GM21619 (cell line): ENCODE measurements at regions not wholly inside any gene's neighbourhood (a gene's known extent, or its start where the extent isn't known, plus 50 kb on each side); places are given as distances from the start of the nearest gene placed in this dataset.
"Not testable (repeated sequence)": the region's sequence is repeated elsewhere in the genome, so short reads cannot be mapped to it uniquely, and the experiment has no call there.

Experiments
- ATAC-seq: cut with Tn5 transposase; IDR thresholded peaks from one replicate; pipeline ENCODE4 v1.9.1; 2021; ENCODE audit not compliant: unreplicated experiment

GRCh38 chr15:21357056-21357455 is 83.2 kb downstream of the POTEB3 start:
- ATAC-seq, result not testable (repeated sequence)

- not testable (repeated sequence) for ATAC-seq
These were observed 84.4 kb downstream of the POTEB3 start for GRCh38 chr15:21355944-21356343.

- not testable (repeated sequence) for ATAC-seq
These were observed 85.7 kb downstream of the POTEB3 start for GRCh38 chr15:21354597-21354996.

- not testable (repeated sequence) for ATAC-seq
These were observed 87.5 kb downstream of the POTEB3 start for GRCh38 chr15:21352670-21353318.

- not testable (repeated sequence) for ATAC-seq
These were observed 95.3 kb downstream of the POTEB3 start for GRCh38 chr15:21344960-21345359.

- ATAC-seq, result not testable (repeated sequence)
These were observed 95.8 kb downstream of the POTEB3 start for GRCh38 chr15:21344500-21344899.

- ATAC-seq, result not testable (repeated sequence)
These were observed 103.3 kb downstream of the POTEB3 start for GRCh38 chr15:21337028-21337427.

- not testable (repeated sequence) for ATAC-seq
These were observed 115.4 kb downstream of the POTEB3 start for GRCh38 chr15:21324720-21325460.

- ATAC-seq, result not testable (repeated sequence)
These were observed 155.9 kb downstream of the POTEB3 start for GRCh38 chr15:21284353-21284752.

GRCh38 chr15:21283210-21283609 is 157.1 kb downstream of the POTEB3 start:
- ATAC-seq, result peak; percentile 95

- ATAC-seq, result not testable (repeated sequence)
These were observed 160.0 kb downstream of the POTEB3 start for GRCh38 chr15:21280272-21280671.

- ATAC-seq, result peak; percentile 49
These were observed 167.9 kb downstream of the POTEB3 start for GRCh38 chr15:21272176-21272982.

- no peak for ATAC-seq
These were observed 168.7 kb downstream of the POTEB3 start for GRCh38 chr15:21271566-21271965.

- no peak for ATAC-seq
These were observed 169.8 kb downstream of the POTEB3 start for GRCh38 chr15:21270474-21270873.

GRCh38 chr15:21269673-21270072 is 170.6 kb downstream of the POTEB3 start:
- ATAC-seq, result not testable (repeated sequence)

GRCh38 chr15:21269121-21269520 is 171.2 kb downstream of the POTEB3 start:
- no peak for ATAC-seq

- ATAC-seq, result no peak
These were observed 171.8 kb downstream of the POTEB3 start for GRCh38 chr15:21268436-21268940.

- no peak for ATAC-seq
These were observed 172.5 kb downstream of the POTEB3 start for GRCh38 chr15:21267671-21268395.

GRCh38 chr15:21267226-21267625 is 173.1 kb downstream of the POTEB3 start:
- no peak for ATAC-seq

GRCh38 chr15:21265628-21266027 is 174.7 kb downstream of the POTEB3 start:
- not testable (repeated sequence) for ATAC-seq
